Neural progenitor cell (in vitro differentiated cells): ENCODE measurements at regions not wholly inside any gene's neighbourhood (a gene's known extent, or its start where the extent isn't known, plus 50 kb on each side); places are given as distances from the start of the nearest gene placed in this dataset.

Experiments
- DNase-seq: peaks from one replicate; pipeline ENCODE4 v3.0.0-alpha.2; 2016; ENCODE audit warnings: low spot score
- H2AFZ ChIP-seq: fragments of 200-600 bp; sonication (generic); replicated peaks from 2 replicates; pipeline ENCODE4 v1.6.1; 2016; ENCODE audit warnings: antibody characterized with exemption
- H3F3A ChIP-seq: fragments of 200-600 bp; sonication (generic); 2 replicates; pipeline ENCODE4 v1.6.1; 2016; ENCODE audit warnings: antibody characterized with exemption, low read depth
- H3K27ac ChIP-seq: fragments of 200-600 bp; sonication (generic); 2 replicates; pipeline ENCODE4 v1.5.1; 2016; ENCODE audit warnings: mild to moderate bottlenecking
- H3K27me3 ChIP-seq: fragments of 200-600 bp; sonication (generic); 2 replicates; pipeline ENCODE4 v1.6.1; 2016; ENCODE audit warnings: mild to moderate bottlenecking, moderate library complexity
- H3K36me3 ChIP-seq: fragments of 200-600 bp; sonication (generic); 2 replicates; pipeline ENCODE4 v1.5.1; 2016
- H3K4me1 ChIP-seq: fragments of 200-600 bp; sonication (generic); 2 replicates; pipeline ENCODE4 v1.6.1; 2016; ENCODE audit warnings: mixed run types
- H3K4me2 ChIP-seq: fragments of 200-600 bp; sonication (generic); 2 replicates; pipeline ENCODE4 v1.6.1; 2016
- H3K4me3 ChIP-seq: fragments of 200-600 bp; sonication (generic); 2 replicates; pipeline ENCODE4 v1.5.1; 2016
- H3K79me2 ChIP-seq: fragments of 200-600 bp; sonication (generic); 2 replicates; pipeline ENCODE4 v1.6.1; 2016; ENCODE audit warnings: low read depth
- H3K9ac ChIP-seq: fragments of 200-600 bp; sonication (generic); 2 replicates; pipeline ENCODE4 v1.6.1; 2016
- H3K9me3 ChIP-seq: fragments of 200-600 bp; sonication (generic); 2 replicates; pipeline ENCODE4 v1.5.1; 2016; ENCODE audit warnings: low read depth
- H4K20me1 ChIP-seq: fragments of 200-600 bp; sonication (generic); 2 replicates; pipeline ENCODE4 v1.6.1; 2016; ENCODE audit warnings: low read depth
- H3K27ac Mint-ChIP-seq: 3 replicates; pipeline ENCODE4 v1.8.0; 2021; ENCODE audit warnings: mixed read lengths
- H3K27me3 Mint-ChIP-seq: 2 replicates; pipeline ENCODE4 v1.8.0; 2022; ENCODE audit warnings: low read depth, mild to moderate bottlenecking, inconsistent platforms, moderate library complexity, mixed read lengths; ENCODE audit not compliant: insufficient read depth
- H3K36me3 Mint-ChIP-seq: 3 replicates; pipeline ENCODE4 v1.8.0; 2021; ENCODE audit warnings: mixed read lengths
- H3K4me1 Mint-ChIP-seq: 3 replicates; pipeline ENCODE4 v1.8.0; 2021; ENCODE audit warnings: mixed read lengths
- H3K4me3 Mint-ChIP-seq: 3 replicates; pipeline ENCODE4 v1.8.0; 2021; ENCODE audit warnings: mild to moderate bottlenecking, moderate library complexity, mixed read lengths
- H3K9me3 Mint-ChIP-seq: 3 replicates; pipeline ENCODE4 v1.8.0; 2020; ENCODE audit warnings: mixed read lengths
- CTCF ChIP-seq: fragments of 200-600 bp; sonication (generic); IDR thresholded peaks from 2 replicates; pipeline ENCODE4 v1.5.1; 2017; ENCODE audit warnings: antibody characterized with exemption, mild to moderate bottlenecking
- EZH2 ChIP-seq: fragments of 200-600 bp; sonication (generic); IDR thresholded peaks from 2 replicates; pipeline ENCODE4 v1.6.1; 2017; ENCODE audit warnings: antibody characterized with exemption, mild to moderate bottlenecking, moderate library complexity
- EZH2phosphoT487 ChIP-seq: fragments of 200-600 bp; sonication (generic); IDR thresholded peaks from 2 replicates; pipeline ENCODE4 v1.6.1; 2017; ENCODE audit warnings: antibody characterized with exemption

- Mint-ChIP-seq H3K4me3 (no peak overlapping the region), H3K27me3 (no peaks in the 10 kb centered on the region), H3K9me3 (no peaks in the 10 kb centered on the region), H3K36me3 (no peaks in the 10 kb centered on the region), H3K4me1 (no peaks in the 10 kb centered on the region), H3K27ac (no peak overlapping the region)
- Histone ChIP-seq H3K27me3 (no peaks in the 10 kb centered on the region), H2AFZ (no peak overlapping the region), H3K4me3 (no peak overlapping the region), H3K36me3 (no peaks in the 10 kb centered on the region), H3K27ac (no peak overlapping the region), H3K9ac (no peak overlapping the region), H3F3A (no peaks in the 10 kb centered on the region), H4K20me1 (no peaks in the 10 kb centered on the region), H3K4me2 (no peak overlapping the region), H3K4me1 (no peaks in the 10 kb centered on the region), H3K9me3 (no peaks in the 10 kb centered on the region), H3K79me2 (no peaks in the 10 kb centered on the region)
- TF ChIP-seq EZH2 (no peak), EZH2phosphoT487 (no peak), CTCF (no peak)
- no peak for DNase-seq
These were observed 1008.8 kb downstream of the CNTNAP5 start for GRCh38 chr2:125033871-125034270.

GRCh38 chr2:125037135-125037653 lies 1012.1 kb downstream of the CNTNAP5 start:
- H3K4me3 ChIP-seq: no peak overlapping the region
- no peak overlapping the region for H3K9ac ChIP-seq
- H3K4me2 ChIP-seq: no peak overlapping the region
- TF ChIP-seq CTCF (no peak), EZH2 (no peak), EZH2phosphoT487 (no peak)
- H3F3A ChIP-seq: no peaks in the 10 kb centered on the region
- H3K4me1 ChIP-seq: no peaks in the 10 kb centered on the region
- no peaks in the 10 kb centered on the region for H3K9me3 ChIP-seq
- H3K27ac ChIP-seq: no peak overlapping the region
- H3K4me1 Mint-ChIP-seq: no peaks in the 10 kb centered on the region
- H3K27me3 ChIP-seq: no peaks in the 10 kb centered on the region
- no peak for DNase-seq
- H2AFZ ChIP-seq: no peak overlapping the region
- no peaks in the 10 kb centered on the region for H4K20me1 ChIP-seq
- no peak overlapping the region for H3K4me3 Mint-ChIP-seq
- H3K79me2 ChIP-seq: no peaks in the 10 kb centered on the region
- H3K27me3 Mint-ChIP-seq: no peaks in the 10 kb centered on the region
- no peak overlapping the region for H3K27ac Mint-ChIP-seq
- H3K9me3 Mint-ChIP-seq: no peaks in the 10 kb centered on the region
- H3K36me3 ChIP-seq: no peaks in the 10 kb centered on the region
- H3K36me3 Mint-ChIP-seq: no peaks in the 10 kb centered on the region

- H3K9me3 Mint-ChIP-seq: no peaks in the 10 kb centered on the region
- Histone ChIP-seq H3K4me2 (no peak overlapping the region), H3K4me3 (no peak overlapping the region), H2AFZ (no peak overlapping the region), H3K27me3 (no peaks in the 10 kb centered on the region), H4K20me1 (no peaks in the 10 kb centered on the region), H3K79me2 (no peaks in the 10 kb centered on the region), H3K9ac (no peak overlapping the region), H3K36me3 (no peaks in the 10 kb centered on the region), H3K27ac (no peak overlapping the region), H3F3A (no peaks in the 10 kb centered on the region), H3K9me3 (no peaks in the 10 kb centered on the region), H3K4me1 (peaks cover 2% of the 10 kb centered on the region)
- TF ChIP-seq EZH2phosphoT487 (no peak), CTCF (no peak), EZH2 (no peak)
- H3K4me1 Mint-ChIP-seq: no peaks in the 10 kb centered on the region
- no peaks in the 10 kb centered on the region for H3K36me3 Mint-ChIP-seq
- no peak overlapping the region for H3K27ac Mint-ChIP-seq
- peaks cover 3% of the 10 kb centered on the region for H3K27me3 Mint-ChIP-seq
- no peak for DNase-seq
- no peak overlapping the region for H3K4me3 Mint-ChIP-seq
These were observed 1016.8 kb downstream of the CNTNAP5 start for GRCh38 chr2:125041846-125042245.
